GM23248 (cell line): ENCODE measurements at regions not wholly inside any gene's neighbourhood (a gene's known extent, or its start where the extent isn't known, plus 50 kb on each side); places are given as distances from the start of the nearest gene placed in this dataset.

Experiments used
- DNase-seq: peaks from one replicate; pipeline ENCODE4 v3.0.0-alpha.2; 2015
- H2AFZ ChIP-seq: fragments of 200-600 bp; sonication (generic); 2 replicates; pipeline ENCODE4 v1.6.1; 2016; ENCODE audit warnings: antibody characterized with exemption
- H3F3A ChIP-seq: fragments of 200-600 bp; sonication (generic); 2 replicates; pipeline ENCODE4 v1.6.1; 2016; ENCODE audit warnings: mild to moderate bottlenecking, antibody characterized with exemption, mixed run types; ENCODE audit not compliant: insufficient read depth
- H3K27ac ChIP-seq: fragments of 200-600 bp; sonication (generic); 2 replicates; pipeline ENCODE4 v1.5.1; 2016; ENCODE audit warnings: mild to moderate bottlenecking
- H3K27me3 ChIP-seq: fragments of 200-600 bp; sonication (generic); replicated peaks from 2 replicates; pipeline ENCODE4 v1.6.1; 2016; ENCODE audit warnings: mild to moderate bottlenecking; ENCODE audit not compliant: insufficient read depth
- H3K36me3 ChIP-seq: fragments of 200-600 bp; sonication (generic); 2 replicates; pipeline ENCODE4 v1.6.1; 2016; ENCODE audit warnings: low read depth, mild to moderate bottlenecking
- H3K4me1 ChIP-seq: fragments of 200-600 bp; sonication (generic); 2 replicates; pipeline ENCODE4 v1.6.1; 2016; ENCODE audit warnings: mild to moderate bottlenecking; ENCODE audit not compliant: insufficient read depth
- H3K4me2 ChIP-seq: fragments of 200-600 bp; sonication (generic); one replicate; pipeline ENCODE4 v1.6.1; 2016; ENCODE audit warnings: mild to moderate bottlenecking; ENCODE audit not compliant: unreplicated experiment
- H3K4me3 ChIP-seq: fragments of 200-600 bp; sonication (generic); 2 replicates; pipeline ENCODE4 v1.5.1; 2016; ENCODE audit warnings: mild to moderate bottlenecking
- H3K79me2 ChIP-seq: fragments of 200-600 bp; sonication (generic); 2 replicates; pipeline ENCODE4 v1.6.1; 2016; ENCODE audit warnings: mild to moderate bottlenecking; ENCODE audit not compliant: insufficient read depth
- H3K9ac ChIP-seq: fragments of 200-600 bp; sonication (generic); 2 replicates; pipeline ENCODE4 v1.6.1; 2016; ENCODE audit warnings: mild to moderate bottlenecking
- H3K9me2 ChIP-seq: fragments of 200-600 bp; sonication (generic); 2 replicates; pipeline ENCODE4 v1.6.1; 2016; ENCODE audit warnings: mixed run types, mild to moderate bottlenecking, moderate library complexity; ENCODE audit not compliant: insufficient read depth
- H3K9me3 ChIP-seq: fragments of 200-600 bp; sonication (generic); one replicate; pipeline ENCODE4 v1.6.1; 2017; ENCODE audit warnings: low read depth
- H4K20me1 ChIP-seq: fragments of 200-600 bp; sonication (generic); 2 replicates; pipeline ENCODE4 v1.6.0; 2016; ENCODE audit not compliant: insufficient read depth
- EZH2 ChIP-seq: fragments of 200-600 bp; sonication (generic); IDR thresholded peaks from 2 replicates; pipeline ENCODE4 v1.6.1; 2018; ENCODE audit warnings: antibody characterized with exemption, mild to moderate bottlenecking; ENCODE audit not compliant: insufficient read depth, poor library complexity, severe bottlenecking
- EZH2phosphoT487 ChIP-seq: fragments of 200-600 bp; sonication (generic); IDR thresholded peaks from 2 replicates; pipeline ENCODE4 v1.6.1; 2018; ENCODE audit warnings: antibody characterized with exemption, moderate library complexity, mild to moderate bottlenecking, low read depth; ENCODE audit not compliant: insufficient read depth
- WGBS, 2 experiments: methylation state at CpG; one replicate each; pipeline ENCODE4 v1.1.6; 2015 to 2017; ENCODE audit warnings: low lambda C conversion rate in 2 of 2, low coverage in 1 of 2; ENCODE audit errors: missing lambda C conversion rate in 2 of 2; 5-methylcytosine and 5-hydroxymethylcytosine counted together
- in situ Hi-C: fragments of 300-500 bp; cut with MboI; formaldehyde crosslinking; loops from 2 replicates; pipeline ENCODE4 v1.15.0; 2020

DNA sequence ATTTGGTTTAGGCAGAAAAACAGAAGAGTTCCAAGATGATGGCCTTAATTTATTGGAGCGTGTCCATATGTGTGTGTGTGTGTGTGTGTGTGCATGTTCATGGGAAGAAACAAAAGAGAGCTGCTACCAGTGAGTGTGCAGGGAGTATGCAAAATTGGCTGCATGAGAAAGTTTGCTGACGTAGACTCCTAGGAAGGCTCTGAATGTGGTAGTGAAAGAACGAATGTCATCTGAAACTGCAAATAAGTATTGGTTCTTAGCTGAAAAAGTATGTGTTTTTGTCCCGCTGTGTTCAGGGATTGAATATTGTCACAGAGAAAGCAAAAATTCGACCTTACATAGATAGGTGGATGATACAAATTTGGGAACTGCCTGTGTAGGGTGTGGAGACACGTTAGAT, 542.6 kb upstream of the COX7C start:
- no peak for TF ChIP-seq EZH2phosphoT487
- TF ChIP-seq EZH2, result no peak
- Histone ChIP-seq H3K9me3 (no peaks in the 10 kb centered on the region), H3K4me1 (no peaks in the 10 kb centered on the region), H3K4me2 (no peak overlapping the region), H3K27me3 (no peaks in the 10 kb centered on the region), H3F3A (no peaks in the 10 kb centered on the region), H3K79me2 (no peaks in the 10 kb centered on the region), H3K4me3 (no peak overlapping the region), H3K27ac (no peak overlapping the region), H4K20me1 (no peaks in the 10 kb centered on the region), H3K9me2 (no peaks in the 10 kb centered on the region), H2AFZ (no peak overlapping the region), H3K36me3 (no peaks in the 10 kb centered on the region), H3K9ac (no peak overlapping the region)
- 18 to 19% methylated on average over 6 of the region's 6 CpGs for WGBS, 2 experiments
- in situ Hi-C loops, result no loop called here
- DNase-seq, result no peak

DNA sequence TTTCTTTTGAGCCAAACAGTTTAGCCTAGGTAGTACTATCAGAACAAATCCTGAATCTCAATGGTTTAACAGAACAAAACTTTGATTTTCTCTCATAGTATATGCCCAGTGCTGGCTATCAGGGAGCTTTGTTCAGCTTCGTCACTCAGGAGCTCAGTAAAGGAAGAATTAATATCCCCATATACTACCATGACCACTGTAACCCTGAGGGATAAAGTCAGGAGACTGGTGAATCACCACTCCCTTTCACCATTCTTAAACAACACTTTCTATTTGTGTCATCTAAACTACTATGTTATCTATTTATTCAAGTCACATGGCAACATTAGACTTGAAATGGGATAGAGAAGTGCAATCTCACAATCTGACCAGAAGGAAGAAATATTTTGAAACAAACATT, 522.6 kb upstream of the COX7C start:
- WGBS, 2 experiments, result 18 to 24% methylated on average over 1 of the region's 1 CpG
- H4K20me1 ChIP-seq, result no peaks in the 10 kb centered on the region

DNA sequence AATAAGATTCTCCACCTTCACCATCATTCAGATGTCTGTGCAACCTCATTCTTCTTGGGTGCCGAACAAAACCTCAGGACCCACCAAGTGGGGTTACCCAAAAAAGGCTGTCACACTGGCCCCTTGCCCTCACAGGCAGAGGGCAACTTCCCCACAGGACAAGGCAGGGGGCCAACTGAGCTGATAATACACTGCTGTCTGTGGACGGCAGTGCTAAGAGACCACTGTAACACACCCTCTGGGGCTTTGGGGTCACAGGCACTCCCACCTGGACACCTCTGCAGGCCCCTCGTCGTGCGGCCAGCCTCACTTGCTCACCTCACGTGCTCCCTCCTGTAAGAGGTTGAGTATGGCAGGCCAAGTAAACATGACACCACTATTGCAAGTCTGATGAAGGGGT, 515.8 kb upstream of the COX7C start:
- H3K9me2 ChIP-seq, result no peaks in the 10 kb centered on the region
- no peak overlapping the region for H3K4me2 ChIP-seq
- no peak overlapping the region for H2AFZ ChIP-seq
- H4K20me1 ChIP-seq, result no peaks in the 10 kb centered on the region
- no peaks in the 10 kb centered on the region for H3K4me1 ChIP-seq
- H3K36me3 ChIP-seq, result no peaks in the 10 kb centered on the region
- no peaks in the 10 kb centered on the region for H3F3A ChIP-seq
- no peak for TF ChIP-seq EZH2phosphoT487
- no peak for TF ChIP-seq EZH2
- no peaks in the 10 kb centered on the region for H3K27me3 ChIP-seq
- H3K9ac ChIP-seq, result no peak overlapping the region
- H3K79me2 ChIP-seq, result no peaks in the 10 kb centered on the region
- no peak for DNase-seq
- in situ Hi-C loops, result no loop called here
- 41 to 49% methylated on average over 6 of the region's 6 CpGs for WGBS, 2 experiments
- no peak overlapping the region for H3K4me3 ChIP-seq
- no peak overlapping the region for H3K27ac ChIP-seq
- H3K9me3 ChIP-seq, result no peaks in the 10 kb centered on the region

More for the DNA sequence above, 522.6 kb upstream of the COX7C start:
- H3K36me3 ChIP-seq, result no peaks in the 10 kb centered on the region
- no peak overlapping the region for H3K4me3 ChIP-seq
- no peaks in the 10 kb centered on the region for H3K79me2 ChIP-seq
- H3F3A ChIP-seq, result no peaks in the 10 kb centered on the region
- no peaks in the 10 kb centered on the region for H3K4me1 ChIP-seq
- no peaks in the 10 kb centered on the region for H3K9me2 ChIP-seq
- no peak for DNase-seq
- TF ChIP-seq EZH2 (no peak), EZH2phosphoT487 (no peak)
- H3K9ac ChIP-seq, result no peak overlapping the region
- no peak overlapping the region for H3K4me2 ChIP-seq
- H2AFZ ChIP-seq, result no peak overlapping the region
- in situ Hi-C loops, result no loop called here
- no peaks in the 10 kb centered on the region for H3K27me3 ChIP-seq
- H3K9me3 ChIP-seq, result no peaks in the 10 kb centered on the region
- no peak overlapping the region for H3K27ac ChIP-seq

DNA sequence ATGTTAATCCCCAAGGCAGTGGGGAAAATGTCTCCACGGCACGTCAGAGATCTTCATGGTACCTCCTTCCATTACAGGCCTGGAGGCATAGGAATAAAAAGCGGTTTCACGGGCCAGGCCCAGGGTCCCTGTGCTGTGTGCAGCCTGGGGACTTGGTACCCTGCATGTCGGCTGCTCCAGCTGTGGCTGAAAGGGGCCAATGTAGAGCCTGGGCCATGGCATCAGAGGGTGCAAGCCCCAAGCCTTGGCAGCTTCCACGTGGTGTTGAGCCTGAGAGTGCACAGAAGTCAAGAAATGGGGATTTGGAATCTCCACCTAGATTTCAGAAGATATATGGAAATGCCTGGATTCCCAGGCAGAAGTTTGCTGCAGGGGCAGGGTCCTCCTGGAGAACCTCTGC, 508.9 kb upstream of the COX7C start:
- TF ChIP-seq EZH2phosphoT487 (no peak), EZH2 (no peak)
- Histone ChIP-seq H3K79me2 (no peaks in the 10 kb centered on the region), H3K27ac (no peak overlapping the region), H3K4me1 (no peaks in the 10 kb centered on the region), H3K4me3 (no peak overlapping the region), H2AFZ (no peak overlapping the region), H3F3A (no peaks in the 10 kb centered on the region), H3K36me3 (no peaks in the 10 kb centered on the region), H3K4me2 (no peak overlapping the region), H3K9ac (no peak overlapping the region), H3K27me3 (no peaks in the 10 kb centered on the region), H3K9me3 (peaks cover 4% of the 10 kb centered on the region), H4K20me1 (no peaks in the 10 kb centered on the region), H3K9me2 (no peaks in the 10 kb centered on the region)
- in situ Hi-C loops, result no loop called here
- no peak for DNase-seq
- 28 to 31% methylated on average over 6 of the region's 6 CpGs for WGBS, 2 experiments

DNA sequence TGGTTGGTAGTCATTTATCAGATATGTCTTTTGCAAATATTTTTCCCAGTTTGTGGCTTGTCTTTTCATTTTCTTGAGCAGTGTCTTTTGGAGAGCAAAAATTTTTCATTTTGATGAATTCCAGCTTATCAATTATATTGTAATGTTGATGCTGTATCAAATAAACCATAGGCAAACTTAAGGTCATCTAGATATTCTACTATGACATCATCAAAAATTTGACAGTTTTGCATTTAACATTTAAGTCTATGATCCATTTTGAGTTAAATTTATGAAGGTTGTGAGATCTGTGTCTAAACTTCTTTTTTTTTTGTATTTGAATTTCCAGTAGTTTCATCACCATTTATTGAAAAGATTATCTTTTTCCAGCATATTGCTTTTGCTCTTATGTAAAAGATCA, 505.5 kb upstream of the COX7C start:
- Histone ChIP-seq H3K27me3 (no peaks in the 10 kb centered on the region), H2AFZ (no peak overlapping the region), H4K20me1 (no peaks in the 10 kb centered on the region), H3K79me2 (no peaks in the 10 kb centered on the region), H3F3A (no peaks in the 10 kb centered on the region), H3K4me2 (no peak overlapping the region), H3K27ac (no peak overlapping the region), H3K4me3 (no peak overlapping the region), H3K9ac (no peak overlapping the region), H3K4me1 (no peaks in the 10 kb centered on the region), H3K9me3 (peaks cover 1% of the 10 kb centered on the region), H3K36me3 (no peaks in the 10 kb centered on the region), H3K9me2 (no peaks in the 10 kb centered on the region)
- DNase-seq, result no peak
- TF ChIP-seq EZH2, result no peak
- in situ Hi-C loops, result no loop called here
